Esophagus muscularis mucosa (tissue), 4 donors: ENCODE measurements at regions not wholly inside any gene's neighbourhood (a gene's known extent, or its start where the extent isn't known, plus 50 kb on each side); places are given as distances from the start of the nearest gene placed in this dataset.

Source experiments
- DNase-seq: peaks from one replicate; pipeline ENCODE4 v3.0.0-alpha.2; 2017; ENCODE audit errors: extremely low spot score
- H3K27ac ChIP-seq, 4 donors: fragments of 200-600 bp; sonication (generic); replicated peaks in 1 of 4; 1 replicate in 3 of 4; 2 replicates in 1 of 4; pipeline ENCODE4 v1.5.1; 2016 to 2019; ENCODE audit warnings: mild to moderate bottlenecking in 1 of 4
- H3K27me3 ChIP-seq, 4 donors: fragments of 200-600 bp; sonication (generic); one replicate each; pipeline versions ENCODE4 v1.5.1 to v1.6.0; 2016 to 2019
- H3K36me3 ChIP-seq, 4 donors: fragments of 200-600 bp; sonication (generic); one replicate each; pipeline ENCODE4 v1.5.1; 2016 to 2019
- H3K4me1 ChIP-seq, 4 donors: fragments of 200-600 bp; sonication (generic); one replicate each; pipeline ENCODE4 v1.5.1; 2016 to 2019
- H3K4me3 ChIP-seq, 4 donors: fragments of 200-600 bp; sonication (generic); 1 replicate in 2 of 4; 2 replicates in 2 of 4; pipeline ENCODE4 v1.5.1; 2016 to 2019; ENCODE audit warnings: mild to moderate bottlenecking in 4 of 4, moderate library complexity in 1 of 4
- H3K9me3 ChIP-seq, 4 donors: fragments of 200-600 bp; sonication (generic); 1 replicate in 3 of 4; 2 replicates in 1 of 4; pipeline ENCODE4 v1.5.1; 2016 to 2019
- EP300 ChIP-seq: sonication (generic); formaldehyde crosslinking; IDR thresholded peaks from one replicate; pipeline ENCODE4 v1.6.1; 2017; ENCODE audit warnings: antibody characterized with exemption
- POLR2A ChIP-seq: fragments of 450-650 bp; IDR thresholded peaks from one replicate; pipeline ENCODE4 v1.6.1; 2017; ENCODE audit warnings: antibody characterized with exemption, moderate library complexity, mild to moderate bottlenecking, low read depth
- POLR2AphosphoS5 ChIP-seq, 2 donors: sonication (generic); formaldehyde crosslinking; IDR thresholded peaks; one replicate each; pipeline ENCODE4 v1.6.1; 2017; ENCODE audit warnings: antibody characterized with exemption in 2 of 2
- WGBS: methylation state at CpG from one replicate; pipeline ENCODE4 v1.1.5; 2018; 5-methylcytosine and 5-hydroxymethylcytosine counted together
- intact Hi-C: fragments of 100-400 bp; cut with DNase I; formaldehyde crosslinking; loops from one replicate; pipeline ENCODE4 v1.15.1; 2023
- TF ChIP-seq, protein P1 (sequence below), 3 experiments: fragments of 200-600 bp in 2 of 3; fragments of 450-650 bp in 1 of 3; sonication (generic) in 2 of 3; IDR thresholded peaks; one replicate each; pipeline ENCODE4 v1.5.1; 2017 to 2019; ENCODE audit warnings: antibody characterized with exemption in 3 of 3, mild to moderate bottlenecking in 2 of 3, moderate library complexity in 1 of 3

- no peak overlapping the region for H3K27ac ChIP-seq
- peaks cover 0 to 8% (median 0%) of the 10 kb centered on the region in 4 donors for H3K27me3 ChIP-seq
- no peak overlapping the region for H3K4me3 ChIP-seq
- no peaks in the 10 kb centered on the region for H3K36me3 ChIP-seq
- DNase-seq = no peak
- TF ChIP-seq POLR2A (no peak), POLR2AphosphoS5 (IDR thresholded peaks at IDR 0.05) (no peak), EP300 (no peak)
- TF ChIP-seq, protein P1, sequence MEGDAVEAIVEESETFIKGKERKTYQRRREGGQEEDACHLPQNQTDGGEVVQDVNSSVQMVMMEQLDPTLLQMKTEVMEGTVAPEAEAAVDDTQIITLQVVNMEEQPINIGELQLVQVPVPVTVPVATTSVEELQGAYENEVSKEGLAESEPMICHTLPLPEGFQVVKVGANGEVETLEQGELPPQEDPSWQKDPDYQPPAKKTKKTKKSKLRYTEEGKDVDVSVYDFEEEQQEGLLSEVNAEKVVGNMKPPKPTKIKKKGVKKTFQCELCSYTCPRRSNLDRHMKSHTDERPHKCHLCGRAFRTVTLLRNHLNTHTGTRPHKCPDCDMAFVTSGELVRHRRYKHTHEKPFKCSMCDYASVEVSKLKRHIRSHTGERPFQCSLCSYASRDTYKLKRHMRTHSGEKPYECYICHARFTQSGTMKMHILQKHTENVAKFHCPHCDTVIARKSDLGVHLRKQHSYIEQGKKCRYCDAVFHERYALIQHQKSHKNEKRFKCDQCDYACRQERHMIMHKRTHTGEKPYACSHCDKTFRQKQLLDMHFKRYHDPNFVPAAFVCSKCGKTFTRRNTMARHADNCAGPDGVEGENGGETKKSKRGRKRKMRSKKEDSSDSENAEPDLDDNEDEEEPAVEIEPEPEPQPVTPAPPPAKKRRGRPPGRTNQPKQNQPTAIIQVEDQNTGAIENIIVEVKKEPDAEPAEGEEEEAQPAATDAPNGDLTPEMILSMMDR (IDR thresholded peaks at IDR 0.05) = no peak
- intact Hi-C loops = no loop called here
- H3K4me1 ChIP-seq = no peaks in the 10 kb centered on the region
- H3K9me3 ChIP-seq = peaks cover 0 to 10% (median 0%) of the 10 kb centered on the region in 4 donors
- 100% methylated on average over 1 of the region's 1 CpG for WGBS
Measured at GRCh38 chr11:69227271-69227670, 66.7 kb upstream of the MYEOV start.

DNA sequence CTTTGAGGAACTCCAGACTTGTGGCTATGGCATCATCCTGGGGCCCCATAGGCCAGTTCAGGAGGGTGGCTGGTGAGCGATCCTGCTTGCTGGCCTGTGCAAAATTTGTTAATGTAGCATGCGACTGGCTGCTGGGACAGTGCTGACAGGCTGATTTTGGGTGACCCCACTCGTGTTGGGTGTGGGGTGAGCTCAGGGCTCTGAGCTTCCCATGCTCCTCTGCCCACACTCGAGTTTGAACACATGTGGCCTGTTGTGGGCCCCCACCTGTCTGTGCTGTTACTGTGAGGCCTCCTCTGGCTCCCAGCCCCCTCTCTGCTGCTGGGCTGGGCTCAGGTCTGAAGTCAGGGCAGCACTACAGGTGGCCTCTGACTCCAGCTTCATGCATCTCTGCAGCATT lies 64.4 kb upstream of the MYEOV start:
- TF ChIP-seq POLR2AphosphoS5 (IDR thresholded peaks at IDR 0.05) (no peak), EP300 (no peak), POLR2A (no peak)
- TF ChIP-seq, protein P1 (IDR thresholded peaks at IDR 0.05) = no peak
- Histone ChIP-seq H3K27me3 (peaks cover 0 to 8% (median 0%) of the 10 kb centered on the region in 4 donors), H3K27ac (no peak overlapping the region), H3K4me3 (no peak overlapping the region), H3K4me1 (no peaks in the 10 kb centered on the region), H3K9me3 (peaks cover 0 to 10% (median 0%) of the 10 kb centered on the region in 4 donors), H3K36me3 (no peaks in the 10 kb centered on the region)
- DNase-seq = no peak
- 88% methylated on average over 4 of the region's 4 CpGs for WGBS
- intact Hi-C loops = no loop called here

GRCh38 chr11:69230856-69231425 lies 63.0 kb upstream of the MYEOV start:
- peaks cover 0 to 8% (median 0%) of the 10 kb centered on the region in 4 donors for H3K27me3 ChIP-seq
- H3K27ac ChIP-seq = no peak overlapping the region
- H3K4me3 ChIP-seq = no peak overlapping the region
- no peaks in the 10 kb centered on the region for H3K36me3 ChIP-seq
- H3K4me1 ChIP-seq = no peaks in the 10 kb centered on the region
- no peak for DNase-seq
- peaks cover 0 to 10% (median 0%) of the 10 kb centered on the region in 4 donors for H3K9me3 ChIP-seq
- 73% methylated on average over 9 of the region's 9 CpGs for WGBS
- intact Hi-C loops = no loop called here
- TF ChIP-seq, protein P1 (IDR thresholded peaks at IDR 0.05) = no peak
- TF ChIP-seq EP300 = no peak
- TF ChIP-seq POLR2A = no peak
- no peak for TF ChIP-seq POLR2AphosphoS5 (IDR thresholded peaks at IDR 0.05)

- intact Hi-C loops = no loop called here
- no peak for TF ChIP-seq POLR2A
- TF ChIP-seq, protein P1 (IDR thresholded peaks at IDR 0.05) = no peak
- no peak for TF ChIP-seq EP300
- TF ChIP-seq POLR2AphosphoS5 (IDR thresholded peaks at IDR 0.05) = no peak
Measured at GRCh38 chr11:69231466-69232018, 62.4 kb upstream of the MYEOV start.

More at GRCh38 chr11:69231466-69232018, 62.4 kb upstream of the MYEOV start:
- Histone ChIP-seq H3K4me3 (no peak overlapping the region), H3K9me3 (peaks cover 0 to 10% (median 0%) of the 10 kb centered on the region in 4 donors), H3K36me3 (no peaks in the 10 kb centered on the region), H3K27ac (no peak overlapping the region), H3K27me3 (peaks cover 0 to 8% (median 0%) of the 10 kb centered on the region in 4 donors), H3K4me1 (no peaks in the 10 kb centered on the region)
- DNase-seq = no peak
- 86% methylated on average over 9 of the region's 9 CpGs for WGBS
